GM23248 (cell line): ENCODE measurements at regions not wholly inside any gene's neighbourhood (a gene's known extent, or its start where the extent isn't known, plus 50 kb on each side); places are given as distances from the start of the nearest gene placed in this dataset.

Source experiments
- EZH2 ChIP-seq: fragments of 200-600 bp; sonication (generic); IDR thresholded peaks from 2 replicates; pipeline ENCODE4 v1.6.1; 2018; ENCODE audit warnings: antibody characterized with exemption, mild to moderate bottlenecking; ENCODE audit not compliant: insufficient read depth, poor library complexity, severe bottlenecking
- EZH2phosphoT487 ChIP-seq: fragments of 200-600 bp; sonication (generic); IDR thresholded peaks from 2 replicates; pipeline ENCODE4 v1.6.1; 2018; ENCODE audit warnings: antibody characterized with exemption, moderate library complexity, mild to moderate bottlenecking, low read depth; ENCODE audit not compliant: insufficient read depth

DNA sequence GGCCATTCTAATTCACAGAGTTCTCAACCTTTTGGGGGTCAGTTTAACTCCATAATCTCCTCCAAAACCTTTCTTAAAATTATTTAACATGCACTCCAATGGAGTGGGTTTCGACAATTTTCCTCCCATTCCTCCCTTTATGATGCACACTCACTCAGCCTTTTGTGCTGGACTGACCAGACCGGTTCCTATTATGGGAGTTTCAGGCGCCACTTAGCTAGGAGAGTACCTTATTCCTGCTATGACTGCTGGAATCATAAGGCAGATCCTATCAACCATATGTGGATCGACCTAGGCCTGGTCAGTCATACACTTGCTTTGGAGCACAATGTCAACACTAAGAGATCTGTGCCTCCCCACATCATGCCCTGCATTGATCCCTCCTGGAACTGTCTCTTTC, 63.9 kb upstream of the MOCS1 start:
- TF ChIP-seq EZH2 (no peak), EZH2phosphoT487 (no peak)
